ENCODE measurements at regions not wholly inside any gene's neighbourhood (a gene's known extent, or its start where the extent isn't known, plus 50 kb on each side); places are given as distances from the start of the nearest gene placed in this dataset.

DNA sequence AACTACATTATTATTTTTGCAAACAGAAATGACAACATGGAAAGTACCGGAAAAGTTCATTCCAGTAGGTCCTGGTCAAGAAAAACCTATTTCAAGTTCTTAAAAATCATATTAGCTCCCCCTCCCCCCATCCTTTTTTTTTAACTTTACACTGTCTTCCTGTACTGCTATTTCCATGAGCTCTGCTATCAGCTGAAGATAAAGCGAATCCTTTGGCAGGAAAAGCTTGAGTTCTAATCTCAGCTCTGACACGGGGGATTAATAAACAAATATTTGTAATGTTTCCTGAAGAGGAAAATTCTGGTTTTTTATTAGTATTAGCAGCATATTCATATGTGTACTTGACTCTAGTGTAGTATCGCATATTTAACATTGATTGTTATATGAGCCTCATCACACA, 190.7 kb upstream of the ESRRG start:
- in situ Hi-C loops (cut with MboI; ENCODE audit: low pct_unique_long_range_greater_than_20kb in 2 of 9, low sequenced_read_pairs in 9 of 9, unreplicated experiment in 9 of 9): no loop called here
- H3K27ac ChIP-seq: no peak overlapping the region
- no peak overlapping the region for H3K4me3 ChIP-seq
- WGBS, 10 experiments: 21 to 100% (median 85%) methylated on average over 1 to 4 of the region's 4 CpGs
- H3K4me1 ChIP-seq (replicated peaks in 1 of 2): peaks cover 11% of the 10 kb centered on the region in 2 donors
- no peak for ATAC-seq (replicated peaks in 6 of 8)

GRCh38 chr1:216910081-216910840, 187.0 kb upstream of the ESRRG start:
- in situ Hi-C loops (cut with MboI; ENCODE audit: low pct_unique_long_range_greater_than_20kb in 2 of 9, low sequenced_read_pairs in 9 of 9, unreplicated experiment in 9 of 9): no loop called here
- WGBS, 10 experiments: 49 to 88% (median 80%) methylated on average over 1 to 5 of the region's 5 CpGs
- H3K27ac ChIP-seq: no peak overlapping the region
- ATAC-seq (replicated peaks in 6 of 8): peak in 4 of 8 experiments; percentile 18 to 37 (median 28)
- peaks cover 4 to 7% of the 10 kb centered on the region in 2 donors for H3K4me1 ChIP-seq (replicated peaks in 1 of 2)
- no peak overlapping the region for H3K4me3 ChIP-seq

DNA sequence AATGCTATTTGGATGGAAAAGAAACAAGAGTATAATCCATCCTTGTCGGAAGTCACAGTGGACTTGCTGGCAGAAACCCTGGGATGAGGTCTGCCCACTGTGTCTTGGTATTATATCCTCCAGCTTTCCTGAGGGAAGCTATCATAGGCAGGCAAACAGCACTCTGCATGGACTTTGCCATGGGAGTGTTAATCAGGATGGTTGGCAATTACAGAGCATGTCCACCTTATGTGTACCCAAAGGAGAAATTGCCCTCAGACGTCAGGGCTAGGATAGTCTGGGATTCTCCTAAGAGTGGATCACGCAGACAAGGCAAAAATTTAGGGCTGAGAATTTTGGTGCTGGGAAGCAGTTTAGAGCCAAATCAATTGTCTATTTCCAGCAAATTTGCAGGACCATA, 184.9 kb upstream of the ESRRG start:
- Histone ChIP-seq H3K4me3 (no peak overlapping the region), H3K27ac (no peak overlapping the region), H3K4me1 (replicated peaks in 1 of 2) (peaks cover 4 to 13% of the 10 kb centered on the region in 2 donors)
- ATAC-seq (replicated peaks in 6 of 8): no peak
- 0 to 100% (median 88%) methylated on average over 1 to 3 of the region's 3 CpGs; no CpG with 5 or more reads in 1 of the 10 experiments for WGBS, 10 experiments
- in situ Hi-C loops (cut with MboI; ENCODE audit: low pct_unique_long_range_greater_than_20kb in 2 of 9, low sequenced_read_pairs in 9 of 9, unreplicated experiment in 9 of 9): no loop called here

DNA sequence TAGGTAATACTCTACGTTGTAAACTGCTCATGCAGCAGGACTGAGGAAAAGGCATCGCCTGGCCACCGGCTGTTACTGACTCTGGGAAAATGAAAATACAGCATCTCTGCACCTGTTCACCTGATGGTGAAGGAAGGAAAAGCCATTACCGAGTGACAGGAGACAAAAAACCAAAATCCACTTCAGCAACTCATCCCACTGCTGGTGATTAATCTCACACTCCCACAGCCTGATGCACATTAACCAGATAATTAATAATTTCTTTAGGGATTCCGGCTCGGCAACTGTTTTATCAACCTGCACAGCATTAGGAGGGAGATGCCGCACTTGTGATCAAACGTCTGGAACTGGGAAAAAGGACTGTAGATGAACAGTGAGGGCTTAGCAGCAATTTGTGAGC, 183.9 kb upstream of the ESRRG start:
- no peak overlapping the region for H3K27ac ChIP-seq
- in situ Hi-C loops (cut with MboI; ENCODE audit: low pct_unique_long_range_greater_than_20kb in 2 of 9, low sequenced_read_pairs in 9 of 9, unreplicated experiment in 9 of 9): no loop called here
- ATAC-seq (replicated peaks in 6 of 8): no peak
- 0 to 100% (median 87%) methylated on average over 2 to 8 of the region's 8 CpGs; no CpG with 5 or more reads in 1 of the 10 experiments for WGBS, 10 experiments
- peaks cover 4 to 16% of the 10 kb centered on the region in 2 donors for H3K4me1 ChIP-seq (replicated peaks in 1 of 2)
- H3K4me3 ChIP-seq: no peak overlapping the region

- in situ Hi-C loops (cut with MboI; ENCODE audit: low pct_unique_long_range_greater_than_20kb in 2 of 9, low sequenced_read_pairs in 9 of 9, unreplicated experiment in 9 of 9): no loop called here
- 14 to 100% (median 93%) methylated on average over 1 to 4 of the region's 4 CpGs for WGBS, 10 experiments
Observed at GRCh38 chr1:216905781-216906180, 182.6 kb upstream of the ESRRG start.

DNA sequence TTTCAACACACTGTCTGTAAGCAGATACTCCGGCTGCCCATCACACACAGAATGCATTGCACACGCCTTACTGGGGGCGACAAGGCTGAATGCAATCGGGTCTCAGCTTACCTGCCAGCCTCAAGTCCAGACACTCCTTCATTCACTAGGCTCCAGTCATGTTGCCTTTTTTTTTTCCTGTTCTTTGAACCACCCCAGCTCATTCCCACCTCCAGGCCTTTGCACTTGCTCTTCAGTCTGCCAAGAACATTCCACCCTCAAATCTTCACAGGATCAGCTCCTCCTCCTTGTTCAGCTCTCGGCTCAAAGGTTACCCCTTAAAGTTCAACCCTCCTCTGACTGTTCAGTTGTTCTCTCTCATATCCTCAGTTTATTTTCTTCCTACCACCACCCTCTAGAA, 181.9 kb upstream of the ESRRG start:
- ATAC-seq (replicated peaks in 6 of 8): no peak
- in situ Hi-C loops (cut with MboI; ENCODE audit: low pct_unique_long_range_greater_than_20kb in 2 of 9, low sequenced_read_pairs in 9 of 9, unreplicated experiment in 9 of 9): no loop called here
- Histone ChIP-seq H3K27ac (no peak overlapping the region), H3K4me3 (no peak overlapping the region), H3K4me1 (replicated peaks in 1 of 2) (peaks cover 1 to 10% of the 10 kb centered on the region in 2 donors)
- WGBS, 10 experiments: 16 to 100% (median 97%) methylated on average over 1 to 5 of the region's 5 CpGs; no CpG with 5 or more reads in 3 of the 10 experiments

More at GRCh38 chr1:216905781-216906180, 182.6 kb upstream of the ESRRG start:
- peaks cover 4 to 16% of the 10 kb centered on the region in 2 donors for H3K4me1 ChIP-seq (replicated peaks in 1 of 2)
- no peak overlapping the region for H3K27ac ChIP-seq
- ATAC-seq (replicated peaks in 6 of 8): no peak
- no peak overlapping the region for H3K4me3 ChIP-seq

GRCh38 chr1:216904471-216904870, 181.2 kb upstream of the ESRRG start:
- 27 to 92% (median 84%) methylated on average over 1 to 7 of the region's 7 CpGs; no CpG with 5 or more reads in 2 of the 10 experiments for WGBS, 10 experiments

GRCh38 chr1:216903382-216903740, 180.1 kb upstream of the ESRRG start:
- WGBS, 10 experiments: 40 to 100% (median 79%) methylated on average over 1 to 2 of the region's 2 CpGs; no CpG with 5 or more reads in 5 of the 10 experiments
- Histone ChIP-seq H3K4me1 (replicated peaks in 1 of 2) (peaks cover 0 to 9% of the 10 kb centered on the region in 2 donors), H3K4me3 (no peak overlapping the region), H3K27ac (peak overlapping the region in 1 of 2 donors; percentile 37)
- ATAC-seq (replicated peaks in 6 of 8): peak in 6 of 8 experiments; percentile 58 to 96 (median 78)
- in situ Hi-C loops (cut with MboI; ENCODE audit: low pct_unique_long_range_greater_than_20kb in 2 of 9, low sequenced_read_pairs in 9 of 9, unreplicated experiment in 9 of 9): no loop called here

More at GRCh38 chr1:216904471-216904870, 181.2 kb upstream of the ESRRG start:
- Histone ChIP-seq H3K4me3 (no peak overlapping the region), H3K27ac (no peak overlapping the region), H3K4me1 (replicated peaks in 1 of 2) (peaks cover 0 to 9% of the 10 kb centered on the region in 2 donors)
- no peak for ATAC-seq (replicated peaks in 6 of 8)
- in situ Hi-C loops (cut with MboI; ENCODE audit: low pct_unique_long_range_greater_than_20kb in 2 of 9, low sequenced_read_pairs in 9 of 9, unreplicated experiment in 9 of 9): no loop called here

DNA sequence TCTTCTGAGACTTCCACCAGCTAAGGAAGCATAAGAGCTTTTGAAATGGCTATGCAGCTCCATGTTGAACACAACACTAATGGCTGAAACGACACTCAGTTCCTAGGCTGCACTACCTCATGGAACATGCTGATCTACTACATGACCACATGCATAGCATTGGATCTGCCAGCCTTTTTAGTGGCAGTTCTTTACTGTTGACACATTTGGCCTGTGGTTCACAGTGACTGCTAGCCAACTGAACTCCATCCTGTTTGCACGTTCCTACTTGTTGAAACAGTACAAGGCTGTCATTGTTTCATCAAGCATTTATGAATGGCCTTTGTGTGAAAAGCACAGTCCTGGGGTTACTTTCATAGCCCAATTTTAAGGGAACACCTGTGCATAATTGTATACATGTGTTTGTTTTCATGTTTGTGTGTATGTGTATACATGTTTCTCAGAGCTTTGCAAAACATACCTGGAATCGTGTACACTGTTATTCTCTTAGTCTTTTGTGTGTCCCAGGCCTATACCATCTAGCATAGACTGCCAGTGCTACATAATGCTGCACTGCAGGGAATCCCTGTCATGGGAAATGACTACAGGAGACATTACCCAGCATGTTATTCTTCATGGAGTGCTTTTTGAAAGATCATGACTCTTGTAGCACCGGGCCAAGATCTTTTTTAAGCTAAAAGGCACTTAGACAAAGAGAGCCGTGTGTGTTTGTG, 179.6 kb upstream of the ESRRG start:
- ATAC-seq (replicated peaks in 6 of 8): peak in 5 of 8 experiments; percentile 35 to 64 (median 50)
- WGBS, 10 experiments: 0 to 95% (median 84%) methylated on average over 2 to 5 of the region's 5 CpGs; no CpG with 5 or more reads in 2 of the 10 experiments

GRCh38 chr1:216900116-216900620, 176.9 kb upstream of the ESRRG start:
- no peak overlapping the region for H3K4me3 ChIP-seq
- no peak for ATAC-seq (replicated peaks in 6 of 8)
- in situ Hi-C loops (cut with MboI; ENCODE audit: low pct_unique_long_range_greater_than_20kb in 2 of 9, low sequenced_read_pairs in 9 of 9, unreplicated experiment in 9 of 9): no loop called here
- WGBS, 10 experiments: 25 to 100% (median 98%) methylated on average over 1 to 2 of the region's 2 CpGs
- H3K27ac ChIP-seq: no peak overlapping the region
- peaks cover 0 to 9% of the 10 kb centered on the region in 2 donors for H3K4me1 ChIP-seq (replicated peaks in 1 of 2)

More for the DNA sequence above, 179.6 kb upstream of the ESRRG start:
- H3K27ac ChIP-seq: peak overlapping the region in 1 of 2 donors; percentile 37
- H3K4me1 ChIP-seq (replicated peaks in 1 of 2): peaks cover 0 to 9% of the 10 kb centered on the region in 2 donors
- H3K4me3 ChIP-seq: no peak overlapping the region
- in situ Hi-C loops (cut with MboI; ENCODE audit: low pct_unique_long_range_greater_than_20kb in 2 of 9, low sequenced_read_pairs in 9 of 9, unreplicated experiment in 9 of 9): no loop called here

GRCh38 chr1:216898801-216899200, 175.6 kb upstream of the ESRRG start:
- in situ Hi-C loops (cut with MboI; ENCODE audit: low pct_unique_long_range_greater_than_20kb in 2 of 9, low sequenced_read_pairs in 9 of 9, unreplicated experiment in 9 of 9): loop anchor here in 1 of 9 experiments (10.0 kb wide), 1 partner anchor 64 kb away; no protein-coding TSS in a partner anchor
- Histone ChIP-seq H3K27ac (no peak overlapping the region), H3K4me1 (replicated peaks in 1 of 2) (peaks cover 0 to 9% of the 10 kb centered on the region in 2 donors), H3K4me3 (no peak overlapping the region)
- ATAC-seq (replicated peaks in 6 of 8): no peak
- 80 to 100% (median 100%) methylated on average over 1 of the region's 1 CpG; no CpG with 5 or more reads in 4 of the 10 experiments for WGBS, 10 experiments

DNA sequence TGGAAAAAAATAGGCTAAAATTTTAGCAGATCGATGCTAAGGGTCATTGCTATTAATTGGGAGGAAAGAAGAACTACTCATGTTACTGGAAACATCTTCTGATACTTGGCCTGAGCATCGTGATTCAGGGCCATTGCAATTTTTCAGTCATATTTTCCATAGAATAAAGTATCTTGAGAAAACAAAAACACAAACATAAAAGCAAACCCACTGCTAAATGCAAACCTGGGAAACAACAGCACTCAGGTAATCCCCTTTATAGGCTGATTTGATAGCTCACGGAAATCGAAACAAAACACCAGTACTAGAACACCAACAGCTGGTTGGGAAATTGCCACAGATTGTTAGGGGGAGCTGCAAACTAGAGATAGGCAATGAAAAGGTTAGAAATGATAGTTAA, 172.9 kb upstream of the ESRRG start:
- Histone ChIP-seq H3K4me3 (no peak overlapping the region), H3K4me1 (replicated peaks in 1 of 2) (peaks cover 0 to 5% of the 10 kb centered on the region in 2 donors), H3K27ac (no peak overlapping the region)
- WGBS, 10 experiments: 36 to 100% (median 86%) methylated on average over 2 to 4 of the region's 4 CpGs
- in situ Hi-C loops (cut with MboI; ENCODE audit: low pct_unique_long_range_greater_than_20kb in 2 of 9, low sequenced_read_pairs in 9 of 9, unreplicated experiment in 9 of 9): loop anchor here in 1 of 9 experiments (10.0 kb wide), 1 partner anchor 61 kb away; no protein-coding TSS in a partner anchor
- ATAC-seq (replicated peaks in 6 of 8): no peak

DNA sequence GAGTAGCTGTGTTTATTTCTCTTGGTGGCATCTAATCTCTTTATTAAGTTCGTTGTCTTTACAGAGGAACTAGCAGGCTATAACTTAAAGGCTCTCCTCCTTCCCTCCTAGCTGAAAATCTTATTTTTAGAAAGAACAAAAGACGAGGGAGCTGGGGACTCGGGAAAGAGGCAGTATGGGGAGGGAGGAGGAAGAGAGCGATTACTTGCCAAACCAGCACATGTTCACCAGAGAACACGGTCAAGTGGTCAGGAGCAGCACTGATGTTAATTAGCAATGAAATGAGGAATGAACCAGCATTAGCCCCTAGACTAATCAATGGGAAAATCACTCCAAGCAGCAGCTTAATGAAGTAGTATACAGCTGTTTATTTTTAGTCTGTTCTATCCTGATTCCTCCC, 171.3 kb upstream of the ESRRG start:
- H3K4me3 ChIP-seq: no peak overlapping the region
- 0 to 80% (median 55%) methylated on average over 1 to 5 of the region's 5 CpGs; no CpG with 5 or more reads in 1 of the 10 experiments for WGBS, 10 experiments
- in situ Hi-C loops (cut with MboI; ENCODE audit: low pct_unique_long_range_greater_than_20kb in 2 of 9, low sequenced_read_pairs in 9 of 9, unreplicated experiment in 9 of 9): loop anchor here in 1 of 9 experiments (10.0 kb wide), 1 partner anchor 60 kb away; no protein-coding TSS in a partner anchor
- peaks cover 0 to 5% of the 10 kb centered on the region in 2 donors for H3K4me1 ChIP-seq (replicated peaks in 1 of 2)
- H3K27ac ChIP-seq: no peak overlapping the region
- no peak for ATAC-seq (replicated peaks in 6 of 8)
